ENCODE measurements at regions not wholly inside any gene's neighbourhood (a gene's known extent, or its start where the extent isn't known, plus 50 kb on each side); places are given as distances from the start of the nearest gene placed in this dataset.

- no peak overlapping the region for H3K4me3 ChIP-seq (ENCODE audit: low read depth, low read length)
- no peak for TF ChIP-seq CTCF (IDR thresholded peaks at IDR 0.05; ENCODE audit: insufficient read depth, low read length, poor library complexity, severe bottlenecking)
- no peaks in the 10 kb centered on the region for H3K36me3 ChIP-seq (ENCODE audit: control insufficient read depth, insufficient read depth, low read length)
- DNase-seq (ENCODE audit: low read depth) = no peak
- H3K27me3 ChIP-seq (ENCODE audit: control insufficient read depth, insufficient read depth, low read length) = no peaks in the 10 kb centered on the region
These were observed 448.1 kb downstream of the KIF16B start for GRCh38 chr20:16124911-16125776.

- H3K27me3 ChIP-seq (ENCODE audit: control insufficient read depth, insufficient read depth, low read length) = no peaks in the 10 kb centered on the region
- no peaks in the 10 kb centered on the region for H3K36me3 ChIP-seq (ENCODE audit: control insufficient read depth, insufficient read depth, low read length)
- DNase-seq (ENCODE audit: low read depth) = no peak
- no peak for TF ChIP-seq CTCF (IDR thresholded peaks at IDR 0.05; ENCODE audit: insufficient read depth, low read length, poor library complexity, severe bottlenecking)
- H3K4me3 ChIP-seq (ENCODE audit: low read depth, low read length) = no peak overlapping the region
These were observed 448.8 kb downstream of the KIF16B start for GRCh38 chr20:16124491-16124890.

- no peaks in the 10 kb centered on the region for H3K36me3 ChIP-seq (ENCODE audit: control insufficient read depth, insufficient read depth, low read length)
- no peaks in the 10 kb centered on the region for H3K27me3 ChIP-seq (ENCODE audit: control insufficient read depth, insufficient read depth, low read length)
- H3K4me3 ChIP-seq (ENCODE audit: low read depth, low read length) = no peak overlapping the region
- TF ChIP-seq CTCF (IDR thresholded peaks at IDR 0.05; ENCODE audit: insufficient read depth, low read length, poor library complexity, severe bottlenecking) = no peak
- DNase-seq (ENCODE audit: low read depth) = peak; percentile 2
These were observed 449.6 kb downstream of the KIF16B start for GRCh38 chr20:16123623-16124022.

GRCh38 chr20:16119909-16120308 is 453.3 kb downstream of the KIF16B start:
- DNase-seq (ENCODE audit: low read depth) = no peak
- Histone ChIP-seq H3K4me3 (ENCODE audit: low read depth, low read length) (no peak overlapping the region), H3K27me3 (ENCODE audit: control insufficient read depth, insufficient read depth, low read length) (no peaks in the 10 kb centered on the region), H3K36me3 (ENCODE audit: control insufficient read depth, insufficient read depth, low read length) (no peaks in the 10 kb centered on the region)
- no peak for TF ChIP-seq CTCF (IDR thresholded peaks at IDR 0.05; ENCODE audit: insufficient read depth, low read length, poor library complexity, severe bottlenecking)

DNA sequence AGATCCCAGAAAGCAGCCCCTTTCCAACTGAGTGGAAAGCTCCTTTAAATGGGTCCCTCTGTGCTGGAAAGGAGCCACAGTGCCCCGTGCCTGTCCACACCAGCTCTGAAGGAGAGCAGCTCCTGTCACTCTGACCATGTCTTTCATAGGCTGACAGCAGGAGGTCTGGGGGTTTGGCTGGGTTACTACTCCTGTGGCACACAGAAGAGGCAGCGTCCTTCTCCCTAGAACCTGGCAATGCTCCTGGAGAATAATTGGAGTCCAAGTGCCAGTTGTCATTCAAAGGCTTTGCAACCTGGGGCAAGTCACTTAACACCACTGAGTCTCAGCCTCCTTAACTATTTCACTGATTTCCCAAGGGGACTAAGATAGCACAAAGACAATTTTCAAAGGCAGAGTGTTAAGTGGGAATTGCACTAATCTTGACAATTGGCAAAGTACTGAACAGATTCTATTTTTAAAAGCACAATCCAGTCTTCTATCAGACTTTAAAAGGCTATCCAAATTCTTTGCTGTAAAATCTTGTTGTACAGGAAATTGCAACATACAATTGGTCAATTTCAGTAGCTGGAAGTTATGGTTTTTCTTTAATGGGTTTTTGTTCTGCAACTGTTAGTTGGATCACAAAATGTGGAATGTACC is 457.2 kb downstream of the KIF16B start:
- no peak for DNase-seq (ENCODE audit: low read depth)
- H3K4me3 ChIP-seq (ENCODE audit: low read depth, low read length) = no peak overlapping the region
- no peaks in the 10 kb centered on the region for H3K27me3 ChIP-seq (ENCODE audit: control insufficient read depth, insufficient read depth, low read length)
- H3K36me3 ChIP-seq (ENCODE audit: control insufficient read depth, insufficient read depth, low read length) = no peaks in the 10 kb centered on the region
- TF ChIP-seq CTCF (IDR thresholded peaks at IDR 0.05; ENCODE audit: insufficient read depth, low read length, poor library complexity, severe bottlenecking) = no peak
